KMS-11 (cell line): ENCODE measurements at regions not wholly inside any gene's neighbourhood (a gene's known extent, or its start where the extent isn't known, plus 50 kb on each side); places are given as distances from the start of the nearest gene placed in this dataset.

ENCODE experiments used
- H2AFZ ChIP-seq: fragments of 200-600 bp; sonication (generic); 2 replicates; pipeline ENCODE4 v1.6.1; 2016; ENCODE audit warnings: antibody characterized with exemption, mixed run types, low read depth
- H3K27ac ChIP-seq: fragments of 200-600 bp; sonication (generic); 2 replicates; pipeline ENCODE4 v1.6.1; 2016; ENCODE audit warnings: mild to moderate bottlenecking, mixed run types
- H3K27me3 ChIP-seq: fragments of 200-600 bp; sonication (generic); 2 replicates; pipeline ENCODE4 v1.6.1; 2017; ENCODE audit warnings: mild to moderate bottlenecking, low read depth, mixed run types, moderate library complexity; ENCODE audit not compliant: insufficient read depth
- H3K36me3 ChIP-seq: fragments of 200-600 bp; sonication (generic); 2 replicates; pipeline ENCODE4 v1.6.1; 2017; ENCODE audit warnings: mild to moderate bottlenecking, mixed run types; ENCODE audit not compliant: insufficient read depth
- H3K4me1 ChIP-seq: fragments of 200-600 bp; sonication (generic); 2 replicates; pipeline ENCODE4 v1.6.1; 2016; ENCODE audit warnings: mild to moderate bottlenecking, low read depth, mixed run types; ENCODE audit not compliant: poor library complexity, severe bottlenecking
- H3K4me2 ChIP-seq: fragments of 200-600 bp; sonication (generic); 2 replicates; pipeline ENCODE4 v1.7.0; 2016; ENCODE audit warnings: mild to moderate bottlenecking, mixed run types
- H3K4me3 ChIP-seq: fragments of 200-600 bp; sonication (generic); IDR thresholded peaks from 2 replicates; pipeline ENCODE4 v1.6.1; 2017; ENCODE audit warnings: low read depth, low read length, mixed read lengths; ENCODE audit not compliant: insufficient read depth
- H3K79me2 ChIP-seq: fragments of 200-600 bp; sonication (generic); 2 replicates; pipeline ENCODE4 v1.6.1; 2016; ENCODE audit warnings: low read depth, mixed run types; ENCODE audit not compliant: insufficient read depth
- H3K9ac ChIP-seq: fragments of 200-600 bp; sonication (generic); 2 replicates; pipeline ENCODE4 v1.6.1; 2016; ENCODE audit warnings: mild to moderate bottlenecking, mixed run types
- H4K20me1 ChIP-seq: fragments of 200-600 bp; sonication (generic); 2 replicates; pipeline ENCODE4 v1.6.1; 2016; ENCODE audit warnings: mild to moderate bottlenecking, mixed run types; ENCODE audit not compliant: insufficient read depth
- TF ChIP-seq, protein P1 (sequence below): fragments of 200-600 bp; sonication (generic); conservative IDR thresholded peaks from 2 replicates; pipeline ENCODE4 v1.6.1; 2017; ENCODE audit warnings: low read depth, mild to moderate bottlenecking, antibody characterized with exemption, low read length, moderate library complexity, mixed read lengths

DNA sequence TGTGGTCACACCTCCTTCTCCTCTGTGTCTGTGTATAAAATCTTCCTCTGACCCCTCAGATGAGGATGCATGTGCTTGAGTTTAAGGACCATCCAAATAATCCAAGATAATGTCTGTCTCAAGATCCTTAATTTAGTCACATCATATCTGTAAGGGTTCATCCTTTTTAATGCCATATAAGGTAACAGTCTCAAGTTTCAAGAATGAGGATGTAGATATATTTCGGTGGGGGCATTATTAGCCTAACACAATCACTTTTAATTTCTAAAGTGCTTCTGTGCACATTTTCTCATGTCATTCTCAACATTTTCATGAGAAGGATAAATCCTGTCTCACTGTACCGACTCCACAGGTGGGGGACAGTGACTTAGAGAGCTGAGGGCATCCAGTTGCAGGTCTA, 235.3 kb downstream of the BUB3 start:
- H3K4me1 ChIP-seq = peaks cover 20% of the 10 kb centered on the region
- H3K79me2 ChIP-seq = no peaks in the 10 kb centered on the region
- H3K36me3 ChIP-seq = no peaks in the 10 kb centered on the region
- no peak overlapping the region for H3K4me3 ChIP-seq
- no peak overlapping the region for H3K9ac ChIP-seq
- no peak overlapping the region for H3K27ac ChIP-seq
- H3K27me3 ChIP-seq = no peaks in the 10 kb centered on the region
- TF ChIP-seq, protein P1, sequence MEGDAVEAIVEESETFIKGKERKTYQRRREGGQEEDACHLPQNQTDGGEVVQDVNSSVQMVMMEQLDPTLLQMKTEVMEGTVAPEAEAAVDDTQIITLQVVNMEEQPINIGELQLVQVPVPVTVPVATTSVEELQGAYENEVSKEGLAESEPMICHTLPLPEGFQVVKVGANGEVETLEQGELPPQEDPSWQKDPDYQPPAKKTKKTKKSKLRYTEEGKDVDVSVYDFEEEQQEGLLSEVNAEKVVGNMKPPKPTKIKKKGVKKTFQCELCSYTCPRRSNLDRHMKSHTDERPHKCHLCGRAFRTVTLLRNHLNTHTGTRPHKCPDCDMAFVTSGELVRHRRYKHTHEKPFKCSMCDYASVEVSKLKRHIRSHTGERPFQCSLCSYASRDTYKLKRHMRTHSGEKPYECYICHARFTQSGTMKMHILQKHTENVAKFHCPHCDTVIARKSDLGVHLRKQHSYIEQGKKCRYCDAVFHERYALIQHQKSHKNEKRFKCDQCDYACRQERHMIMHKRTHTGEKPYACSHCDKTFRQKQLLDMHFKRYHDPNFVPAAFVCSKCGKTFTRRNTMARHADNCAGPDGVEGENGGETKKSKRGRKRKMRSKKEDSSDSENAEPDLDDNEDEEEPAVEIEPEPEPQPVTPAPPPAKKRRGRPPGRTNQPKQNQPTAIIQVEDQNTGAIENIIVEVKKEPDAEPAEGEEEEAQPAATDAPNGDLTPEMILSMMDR = no peak
- H4K20me1 ChIP-seq = no peaks in the 10 kb centered on the region
- no peak overlapping the region for H3K4me2 ChIP-seq
- no peak overlapping the region for H2AFZ ChIP-seq

GRCh38 chr10:123390332-123390731, 236.1 kb downstream of the BUB3 start:
- H3K79me2 ChIP-seq = no peaks in the 10 kb centered on the region
- no peak overlapping the region for H3K4me2 ChIP-seq
- no peak overlapping the region for H3K27ac ChIP-seq
- H3K9ac ChIP-seq = no peak overlapping the region
- TF ChIP-seq, protein P1 = no peak
- peaks cover 25% of the 10 kb centered on the region for H3K4me1 ChIP-seq
- H3K27me3 ChIP-seq = no peaks in the 10 kb centered on the region
- H3K36me3 ChIP-seq = no peaks in the 10 kb centered on the region
- no peaks in the 10 kb centered on the region for H4K20me1 ChIP-seq
- no peak overlapping the region for H2AFZ ChIP-seq
- no peak overlapping the region for H3K4me3 ChIP-seq

DNA sequence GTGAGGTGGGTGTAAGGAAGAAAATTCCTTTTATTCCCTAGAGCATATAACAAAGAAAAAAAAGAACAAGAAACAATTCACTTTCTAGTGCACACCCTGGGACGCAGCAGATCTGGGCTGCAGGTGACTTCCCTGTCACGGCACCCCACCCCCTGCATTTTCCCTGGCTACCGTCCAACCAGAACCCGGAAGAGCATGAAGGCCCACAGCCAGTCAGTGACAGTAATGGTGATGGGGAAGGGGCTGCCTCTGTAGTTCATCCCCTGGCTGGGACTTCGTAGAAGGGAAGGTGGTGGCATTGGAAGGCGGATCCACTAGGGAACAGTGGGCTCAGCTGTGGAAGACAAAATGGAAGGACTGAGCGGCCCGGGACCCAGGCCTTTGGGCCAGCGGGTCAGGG, 236.7 kb downstream of the BUB3 start:
- no peak overlapping the region for H2AFZ ChIP-seq
- no peaks in the 10 kb centered on the region for H4K20me1 ChIP-seq
- peaks cover 31% of the 10 kb centered on the region for H3K4me1 ChIP-seq
- H3K27me3 ChIP-seq = no peaks in the 10 kb centered on the region
- H3K27ac ChIP-seq = no peak overlapping the region
- no peak overlapping the region for H3K4me3 ChIP-seq
- no peak overlapping the region for H3K9ac ChIP-seq
- H3K4me2 ChIP-seq = no peak overlapping the region
- no peaks in the 10 kb centered on the region for H3K79me2 ChIP-seq
- TF ChIP-seq, protein P1 = no peak
- H3K36me3 ChIP-seq = no peaks in the 10 kb centered on the region

- Histone ChIP-seq H3K27me3 (no peaks in the 10 kb centered on the region), H3K4me1 (peaks cover 36% of the 10 kb centered on the region), H3K79me2 (no peaks in the 10 kb centered on the region), H3K4me3 (no peak overlapping the region), H3K36me3 (no peaks in the 10 kb centered on the region), H3K9ac (no peak overlapping the region), H3K4me2 (no peak overlapping the region), H4K20me1 (no peaks in the 10 kb centered on the region), H3K27ac (no peak overlapping the region), H2AFZ (no peak overlapping the region)
- TF ChIP-seq, protein P1 = no peak
Observed at GRCh38 chr10:123391275-123392028, 237.2 kb downstream of the BUB3 start.
